ENCODE measurements at regions not wholly inside any gene's neighbourhood (a gene's known extent, or its start where the extent isn't known, plus 50 kb on each side); places are given as distances from the start of the nearest gene placed in this dataset.
"Not testable (repeated sequence)": the region's sequence is repeated elsewhere in the genome, so short reads cannot be mapped to it uniquely, and the experiment has no call there.

DNA sequence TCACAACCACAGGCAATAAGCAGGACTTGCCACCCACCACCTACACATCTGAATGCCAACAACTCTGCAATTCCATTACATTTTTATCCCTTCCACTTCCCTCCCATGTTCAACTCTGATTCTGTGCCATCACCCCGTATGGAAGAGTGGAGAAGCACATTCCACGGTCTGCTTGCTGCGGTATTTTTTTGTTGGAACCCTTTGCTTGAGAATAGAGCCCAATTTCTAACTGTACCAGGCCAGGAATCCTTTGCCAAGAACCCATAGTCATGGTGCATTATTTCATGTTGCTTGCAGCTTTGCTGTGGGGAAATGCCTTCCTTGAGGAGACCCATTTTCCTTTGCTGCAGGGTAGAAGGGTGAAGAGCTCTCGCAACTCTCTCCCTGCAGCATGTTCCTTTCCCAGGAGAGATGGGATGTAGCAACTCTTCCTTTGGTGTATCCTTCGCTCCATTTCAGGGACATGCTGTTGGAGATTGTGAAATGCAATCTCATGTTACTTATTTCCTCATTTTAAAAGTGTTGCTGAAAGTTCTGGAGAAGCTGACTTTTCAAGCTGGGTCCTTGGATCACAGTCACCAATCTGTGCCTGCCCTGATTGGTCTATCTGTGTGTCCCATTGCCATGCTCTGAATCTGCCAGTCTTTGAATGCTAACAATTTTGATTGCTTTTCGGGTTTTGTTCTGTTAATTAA, 69.8 kb upstream of the STARD13 start:
- Histone ChIP-seq H3K4me3 (ENCODE audit: insufficient read depth, low read depth, low read length) (no peak overlapping the region), H3K79me2 (ENCODE audit: insufficient read depth, low read length) (no peaks in the 10 kb centered on the region), H3K27ac (ENCODE audit: low read depth, low read length) (no peak overlapping the region), H3K36me3 (ENCODE audit: insufficient read depth, low read length) (no peaks in the 10 kb centered on the region), H3K27me3 (ENCODE audit: insufficient read depth, low read length) (no peaks in the 10 kb centered on the region), H3K4me2 (ENCODE audit: low read length) (no peak overlapping the region), H3K9ac (ENCODE audit: low read length) (no peak overlapping the region), H2AFZ (ENCODE audit: low read depth, low read length) (no peak overlapping the region), H3K4me1 (ENCODE audit: insufficient read depth, low read length) (no peaks in the 10 kb centered on the region), H4K20me1 (ENCODE audit: insufficient read depth, low read length) (no peaks in the 10 kb centered on the region), H3K9me3 (ENCODE audit: insufficient read depth, low read depth, low read length) (no peaks in the 10 kb centered on the region)
- DNase-seq (ENCODE audit: low read depth) (no peak), FAIRE-seq (no peak)
- Mint-ChIP-seq H3K27me3 (ENCODE audit: low read depth, unreplicated experiment) (peaks cover 10% of the 10 kb centered on the region), H3K4me1 (ENCODE audit: low read depth, unreplicated experiment) (peaks cover 4% of the 10 kb centered on the region), H3K27ac (ENCODE audit: unreplicated experiment) (no peak overlapping the region), H3K4me3 (ENCODE audit: unreplicated experiment) (no peak overlapping the region), H3K9me3 (ENCODE audit: unreplicated experiment) (peaks cover 4% of the 10 kb centered on the region), H3K36me3 (ENCODE audit: low read depth, unreplicated experiment) (no peaks in the 10 kb centered on the region)
- TF ChIP-seq, protein P1, sequence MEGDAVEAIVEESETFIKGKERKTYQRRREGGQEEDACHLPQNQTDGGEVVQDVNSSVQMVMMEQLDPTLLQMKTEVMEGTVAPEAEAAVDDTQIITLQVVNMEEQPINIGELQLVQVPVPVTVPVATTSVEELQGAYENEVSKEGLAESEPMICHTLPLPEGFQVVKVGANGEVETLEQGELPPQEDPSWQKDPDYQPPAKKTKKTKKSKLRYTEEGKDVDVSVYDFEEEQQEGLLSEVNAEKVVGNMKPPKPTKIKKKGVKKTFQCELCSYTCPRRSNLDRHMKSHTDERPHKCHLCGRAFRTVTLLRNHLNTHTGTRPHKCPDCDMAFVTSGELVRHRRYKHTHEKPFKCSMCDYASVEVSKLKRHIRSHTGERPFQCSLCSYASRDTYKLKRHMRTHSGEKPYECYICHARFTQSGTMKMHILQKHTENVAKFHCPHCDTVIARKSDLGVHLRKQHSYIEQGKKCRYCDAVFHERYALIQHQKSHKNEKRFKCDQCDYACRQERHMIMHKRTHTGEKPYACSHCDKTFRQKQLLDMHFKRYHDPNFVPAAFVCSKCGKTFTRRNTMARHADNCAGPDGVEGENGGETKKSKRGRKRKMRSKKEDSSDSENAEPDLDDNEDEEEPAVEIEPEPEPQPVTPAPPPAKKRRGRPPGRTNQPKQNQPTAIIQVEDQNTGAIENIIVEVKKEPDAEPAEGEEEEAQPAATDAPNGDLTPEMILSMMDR (IDR thresholded peaks at IDR 0.05; ENCODE audit: insufficient read depth, low read depth, low read length), result no peak
- TF ChIP-seq EZH2 (IDR thresholded peaks at IDR 0.05; ENCODE audit: insufficient read depth, low read length), result no peak

DNA sequence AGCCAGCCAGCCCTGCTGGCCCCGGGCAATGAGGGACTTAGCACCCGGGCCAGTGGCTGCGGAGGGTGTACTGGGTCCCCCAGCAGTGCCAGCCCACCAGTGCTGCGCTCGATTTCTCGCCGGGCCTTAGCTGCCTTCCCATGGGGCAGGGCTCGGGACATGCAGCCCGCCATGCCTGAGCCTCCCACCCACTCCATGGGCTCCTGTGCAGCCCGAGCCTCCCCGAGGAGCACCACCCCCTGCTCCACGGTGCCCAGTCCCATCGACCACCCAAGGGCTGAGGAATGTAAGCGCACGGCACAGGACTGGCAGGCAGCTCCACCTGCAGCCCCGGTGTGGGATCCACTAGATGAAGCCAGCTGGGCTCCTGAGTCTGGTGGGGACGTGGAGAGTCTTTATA, 72.5 kb upstream of the STARD13 start:
- not testable (repeated sequence) for FAIRE-seq; H3K27me3 Mint-ChIP-seq (ENCODE audit: low read depth, unreplicated experiment); H3K36me3 Mint-ChIP-seq (ENCODE audit: low read depth, unreplicated experiment)

DNA sequence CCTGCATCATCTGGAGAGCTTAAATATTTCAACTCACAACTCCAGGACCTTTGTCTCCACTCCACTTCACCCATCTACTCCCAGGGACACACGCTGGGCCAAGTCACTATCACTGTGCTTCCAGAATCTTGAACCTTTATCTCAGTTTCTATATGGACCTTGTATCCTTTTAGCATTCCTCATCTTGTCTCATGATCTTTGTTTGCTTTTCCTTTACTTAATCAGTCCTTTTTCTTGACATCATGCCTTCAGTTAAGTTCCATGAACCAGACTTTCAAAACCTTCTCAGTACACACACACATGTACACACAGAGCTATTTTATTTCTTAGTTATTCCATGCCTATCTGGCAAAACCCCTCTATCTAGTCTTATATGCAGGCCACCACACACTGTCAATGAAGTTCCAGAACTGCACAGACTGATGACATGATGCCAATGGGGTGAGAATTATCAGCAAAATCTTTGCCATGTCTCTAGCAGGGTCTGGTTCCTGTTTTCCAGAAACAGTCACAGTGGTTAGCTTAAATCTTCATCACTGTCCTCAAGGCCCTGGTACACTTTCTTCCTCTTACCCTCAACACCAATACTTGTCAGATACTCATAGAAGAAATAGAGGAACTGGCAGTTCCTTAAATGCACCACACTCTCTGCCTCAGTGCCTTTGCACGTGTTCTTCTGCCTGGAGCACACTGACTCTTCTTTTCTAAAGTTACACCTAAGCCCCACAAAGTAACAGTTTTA, 77.6 kb upstream of the STARD13 start:
- H3K27me3 ChIP-seq (ENCODE audit: insufficient read depth, low read length), result no peaks in the 10 kb centered on the region
- no peaks in the 10 kb centered on the region for H3K36me3 ChIP-seq (ENCODE audit: insufficient read depth, low read length)
- no peaks in the 10 kb centered on the region for H3K9me3 ChIP-seq (ENCODE audit: insufficient read depth, low read depth, low read length)
- Mint-ChIP-seq H3K27me3 (ENCODE audit: low read depth, unreplicated experiment) (no peaks in the 10 kb centered on the region), H3K4me3 (ENCODE audit: unreplicated experiment) (no peak overlapping the region), H3K36me3 (ENCODE audit: low read depth, unreplicated experiment) (peaks cover 2% of the 10 kb centered on the region), H3K27ac (ENCODE audit: unreplicated experiment) (no peak overlapping the region), H3K4me1 (ENCODE audit: low read depth, unreplicated experiment) (no peaks in the 10 kb centered on the region), H3K9me3 (ENCODE audit: unreplicated experiment) (peaks cover 21% of the 10 kb centered on the region)
- H3K27ac ChIP-seq (ENCODE audit: low read depth, low read length), result no peak overlapping the region
- DNase-seq (ENCODE audit: low read depth), result no peak
- TF ChIP-seq, protein P1 (IDR thresholded peaks at IDR 0.05; ENCODE audit: insufficient read depth, low read depth, low read length), result no peak
- TF ChIP-seq EZH2 (IDR thresholded peaks at IDR 0.05; ENCODE audit: insufficient read depth, low read length), result no peak
- no peaks in the 10 kb centered on the region for H4K20me1 ChIP-seq (ENCODE audit: insufficient read depth, low read length)
- FAIRE-seq, result no peak
- no peaks in the 10 kb centered on the region for H3K4me1 ChIP-seq (ENCODE audit: insufficient read depth, low read length)
- no peak overlapping the region for H3K4me2 ChIP-seq (ENCODE audit: low read length)
- H3K4me3 ChIP-seq (ENCODE audit: insufficient read depth, low read depth, low read length), result no peak overlapping the region
- H3K79me2 ChIP-seq (ENCODE audit: insufficient read depth, low read length), result no peaks in the 10 kb centered on the region
- H2AFZ ChIP-seq (ENCODE audit: low read depth, low read length), result no peak overlapping the region
- H3K9ac ChIP-seq (ENCODE audit: low read length), result no peak overlapping the region

More for the DNA sequence above, 72.5 kb upstream of the STARD13 start:
- not testable (repeated sequence) for H3K4me1 Mint-ChIP-seq (ENCODE audit: low read depth, unreplicated experiment); H3K4me3 ChIP-seq (ENCODE audit: insufficient read depth, low read depth, low read length); H2AFZ ChIP-seq (ENCODE audit: low read depth, low read length); H3K4me2 ChIP-seq (ENCODE audit: low read length); H3K4me3 Mint-ChIP-seq (ENCODE audit: unreplicated experiment); H4K20me1 ChIP-seq (ENCODE audit: insufficient read depth, low read length); H3K9ac ChIP-seq (ENCODE audit: low read length); DNase-seq (ENCODE audit: low read depth); H3K27me3 ChIP-seq (ENCODE audit: insufficient read depth, low read length); H3K27ac ChIP-seq (ENCODE audit: low read depth, low read length); H3K79me2 ChIP-seq (ENCODE audit: insufficient read depth, low read length); H3K27ac Mint-ChIP-seq (ENCODE audit: unreplicated experiment); H3K36me3 ChIP-seq (ENCODE audit: insufficient read depth, low read length); H3K4me1 ChIP-seq (ENCODE audit: insufficient read depth, low read length); H3K9me3 ChIP-seq (ENCODE audit: insufficient read depth, low read depth, low read length)
- peaks cover 15% of the 10 kb centered on the region for H3K9me3 Mint-ChIP-seq (ENCODE audit: unreplicated experiment)
